IPS-NIHi7 (cell line): ENCODE measurements at regions not wholly inside any gene's neighbourhood (a gene's known extent, or its start where the extent isn't known, plus 50 kb on each side); places are given as distances from the start of the nearest gene placed in this dataset.
"Not testable (repeated sequence)": the region's sequence is repeated elsewhere in the genome, so short reads cannot be mapped to it uniquely, and the experiment has no call there.

Experiments
- DNase-seq: peaks from one replicate; pipeline ENCODE4 v3.0.0; 2012; ENCODE audit warnings: mixed read lengths; ENCODE audit errors: extremely low spot score

GRCh38 chr5:99315413-99316183 lies 386.8 kb upstream of the CHD1 start:
- no peak for DNase-seq

GRCh38 chr5:99314721-99315120 lies 385.9 kb upstream of the CHD1 start:
- DNase-seq, result no peak

GRCh38 chr5:99308131-99308530 lies 379.3 kb upstream of the CHD1 start:
- DNase-seq, result no peak

- no peak for DNase-seq
Observed at GRCh38 chr5:99305045-99305580, 376.3 kb upstream of the CHD1 start.

- DNase-seq, result no peak
Observed at GRCh38 chr5:99285606-99286005, 356.8 kb upstream of the CHD1 start.

- no peak for DNase-seq
Observed at GRCh38 chr5:99275128-99275527, 346.3 kb upstream of the CHD1 start.

GRCh38 chr5:99272576-99272975 lies 343.8 kb upstream of the CHD1 start:
- no peak for DNase-seq

- DNase-seq, result no peak
Observed at GRCh38 chr5:99258819-99259218, 330.0 kb upstream of the CHD1 start.

- no peak for DNase-seq
Observed at GRCh38 chr5:99248066-99248465, 319.3 kb upstream of the CHD1 start.

GRCh38 chr5:99247346-99247745 lies 318.5 kb upstream of the CHD1 start:
- no peak for DNase-seq

GRCh38 chr5:99243111-99243510 lies 314.3 kb upstream of the CHD1 start:
- DNase-seq, result no peak

- no peak for DNase-seq
Observed at GRCh38 chr5:99239826-99240360, 311.1 kb upstream of the CHD1 start.

- no peak for DNase-seq
Observed at GRCh38 chr5:99191206-99191745, 262.5 kb upstream of the CHD1 start.

GRCh38 chr5:99187611-99188010 lies 258.8 kb upstream of the CHD1 start:
- no peak for DNase-seq

- DNase-seq, result no peak
Observed at GRCh38 chr5:99179206-99179605, 250.4 kb upstream of the CHD1 start.

GRCh38 chr5:99177796-99178195 lies 249.0 kb upstream of the CHD1 start:
- no peak for DNase-seq

GRCh38 chr5:99176186-99176585 lies 247.4 kb upstream of the CHD1 start:
- no peak for DNase-seq

- DNase-seq, result no peak
Observed at GRCh38 chr5:99169309-99169708, 240.5 kb upstream of the CHD1 start.

- not testable (repeated sequence) for DNase-seq
Observed at GRCh38 chr5:99161538-99161937, 232.7 kb upstream of the CHD1 start.

GRCh38 chr5:99156688-99157087 lies 227.9 kb upstream of the CHD1 start:
- DNase-seq, result no peak

GRCh38 chr5:99143283-99143795 lies 214.5 kb upstream of the CHD1 start:
- not testable (repeated sequence) for DNase-seq

- no peak for DNase-seq
Observed at GRCh38 chr5:99141534-99142128, 212.8 kb upstream of the CHD1 start.

GRCh38 chr5:99138911-99139310 lies 210.1 kb upstream of the CHD1 start:
- no peak for DNase-seq
